NCI-H2081 (cell line): ENCODE measurements at regions not wholly inside any gene's neighbourhood (a gene's known extent, or its start where the extent isn't known, plus 50 kb on each side); places are given as distances from the start of the nearest gene placed in this dataset.
"Not testable (repeated sequence)": the region's sequence is repeated elsewhere in the genome, so short reads cannot be mapped to it uniquely, and the experiment has no call there.

Experiments used
- DNase-seq, 2 experiments: peaks; one replicate each; lab custom pipeline; 2025; lab: John Stamatoyannopoulos, UW

DNA sequence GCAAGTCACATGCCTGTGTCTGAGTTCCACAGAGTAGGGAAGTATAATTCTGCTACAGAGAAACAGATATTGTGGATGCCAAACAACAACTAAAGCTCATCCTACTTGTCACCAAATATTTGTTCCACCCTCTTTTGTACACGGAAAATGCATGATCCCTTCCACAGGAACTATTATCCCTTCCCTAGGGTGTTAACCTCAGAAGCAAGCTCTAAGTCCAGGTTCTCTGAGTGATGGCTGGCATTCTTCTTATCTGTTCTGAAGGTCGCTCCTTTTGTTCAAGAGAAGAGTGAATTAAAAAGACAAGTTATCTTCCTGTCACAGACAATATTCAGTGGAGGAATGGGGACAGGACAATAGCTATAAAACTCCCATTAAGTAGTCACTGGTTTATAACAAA lies 460.1 kb upstream of the GCFC2 start:
- no peak for DNase-seq

GRCh38 chr2:76170009-76170384 lies 459.3 kb upstream of the GCFC2 start:
- no peak for DNase-seq

DNA sequence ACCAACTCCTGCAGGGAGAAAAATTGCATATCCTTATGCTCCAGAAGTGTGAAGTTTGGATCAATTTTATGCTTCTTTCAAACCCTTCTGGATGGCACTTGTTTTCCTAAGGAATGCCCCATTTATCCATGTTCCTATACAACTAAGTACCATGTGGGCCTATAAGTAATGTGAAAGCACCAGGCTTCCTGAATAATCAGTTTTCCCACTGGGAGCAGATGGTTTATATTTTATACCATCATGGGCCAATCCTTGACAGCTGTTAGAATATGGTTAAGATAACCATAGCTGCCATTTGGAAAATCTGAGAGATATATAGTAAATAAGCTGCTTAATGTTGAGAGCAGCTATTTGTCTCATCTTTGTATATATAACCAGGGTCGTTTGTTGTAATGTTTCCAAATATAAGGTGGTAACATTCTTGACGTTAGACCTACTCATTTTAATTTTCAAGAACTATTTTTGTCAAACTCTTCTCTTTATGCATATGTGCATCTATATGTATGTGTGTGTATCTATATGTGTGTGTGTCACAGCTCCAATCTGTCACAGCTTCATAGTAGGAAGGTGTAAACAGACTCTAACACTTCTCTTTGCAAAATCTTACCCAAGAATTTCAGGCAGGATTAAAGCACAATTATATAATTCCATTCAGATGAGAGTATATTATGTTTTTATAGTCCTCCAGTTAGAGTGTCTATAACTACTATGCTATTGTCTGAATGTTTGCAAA lies 458.7 kb upstream of the GCFC2 start:
- no peak for DNase-seq

- DNase-seq = no peak
These were observed 453.1 kb upstream of the GCFC2 start for GRCh38 chr2:76163860-76164259.

DNA sequence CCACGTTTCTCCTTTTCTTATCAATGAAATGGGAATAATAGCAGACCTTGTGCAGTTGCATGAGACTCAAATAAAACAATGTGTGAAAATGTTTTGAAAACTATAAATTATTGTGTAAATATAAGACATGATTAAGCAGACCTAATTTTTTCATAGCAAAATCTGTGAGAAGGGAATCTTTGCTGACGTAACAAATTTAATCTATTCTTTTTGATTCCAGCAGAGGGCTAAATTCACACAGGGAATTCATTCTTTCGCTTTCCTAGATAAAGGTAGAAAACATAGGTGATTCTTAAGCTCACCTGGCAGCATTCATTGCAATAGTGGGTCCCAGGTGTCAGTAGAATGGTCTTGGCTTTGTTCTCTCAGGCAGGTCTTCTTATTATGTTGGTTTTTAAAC lies 450.0 kb upstream of the GCFC2 start:
- DNase-seq = no peak

- no peak for DNase-seq
These were observed 448.4 kb upstream of the GCFC2 start for GRCh38 chr2:76159042-76159648.

- no peak for DNase-seq
These were observed 446.8 kb upstream of the GCFC2 start for GRCh38 chr2:76157531-76157930.

GRCh38 chr2:76154981-76155380 lies 444.3 kb upstream of the GCFC2 start:
- DNase-seq = no peak

- DNase-seq = no peak
These were observed 439.1 kb upstream of the GCFC2 start for GRCh38 chr2:76149846-76150245.

DNA sequence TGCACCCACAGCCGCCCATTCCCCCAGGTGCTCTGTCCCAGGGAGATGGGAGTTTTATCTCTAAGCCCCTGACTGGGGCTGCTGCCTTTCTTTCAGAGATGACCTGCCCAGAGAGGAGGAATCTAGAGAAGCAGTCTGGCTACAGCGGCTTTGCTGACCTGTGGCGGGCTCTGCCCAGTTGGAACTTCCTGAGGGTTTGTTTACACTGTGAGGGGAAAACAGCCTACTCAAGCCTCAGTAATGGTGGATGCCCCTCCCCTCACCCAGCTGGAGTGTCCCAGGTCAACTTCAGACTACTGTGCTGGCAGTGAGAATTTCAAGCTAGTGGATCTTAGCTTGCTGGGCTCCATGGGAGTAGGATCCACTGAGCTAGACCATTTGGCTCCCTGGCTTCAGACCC lies 428.6 kb upstream of the GCFC2 start:
- not testable (repeated sequence) for DNase-seq

- no peak for DNase-seq
These were observed 417.9 kb upstream of the GCFC2 start for GRCh38 chr2:76128622-76129021.

DNA sequence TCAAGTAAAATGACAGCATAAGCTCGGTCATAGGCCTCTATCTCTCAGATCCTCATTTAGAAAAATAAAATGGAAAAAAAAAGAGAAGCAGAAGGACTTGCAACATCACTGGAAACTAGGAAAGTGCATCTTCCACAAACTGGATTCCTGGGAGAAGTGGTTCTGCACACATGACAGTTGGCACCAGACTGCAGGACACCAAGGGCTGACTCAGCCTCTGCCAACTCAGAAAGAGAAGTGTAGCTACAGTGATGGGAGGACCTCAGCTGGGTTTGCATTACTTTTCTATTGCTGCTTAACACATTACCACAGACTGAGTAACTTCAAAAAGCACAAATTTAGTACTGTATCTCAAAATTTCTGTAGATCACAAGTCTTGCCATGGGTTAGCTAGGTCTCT lies 409.5 kb upstream of the GCFC2 start:
- no peak for DNase-seq

DNA sequence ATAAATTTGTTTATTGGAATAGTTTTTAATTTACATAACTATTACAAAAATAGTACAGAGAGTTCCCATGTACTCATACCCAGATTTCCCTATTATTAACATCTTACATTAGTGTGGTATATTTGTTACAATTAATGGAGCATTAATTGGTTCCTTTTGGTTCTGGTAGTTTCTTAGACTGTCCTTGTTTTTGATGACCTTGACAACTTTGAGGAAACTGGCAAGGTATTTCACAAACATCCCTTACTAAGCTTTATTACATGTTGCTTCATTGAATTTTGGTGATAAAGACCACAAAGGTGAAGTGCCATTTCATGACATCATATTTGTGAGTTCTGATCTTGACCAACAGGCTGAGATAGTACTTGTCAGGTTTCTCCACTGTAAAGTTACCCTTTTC lies 379.0 kb upstream of the GCFC2 start:
- DNase-seq = no peak

GRCh38 chr2:76083248-76083647 lies 372.5 kb upstream of the GCFC2 start:
- DNase-seq = no peak

DNA sequence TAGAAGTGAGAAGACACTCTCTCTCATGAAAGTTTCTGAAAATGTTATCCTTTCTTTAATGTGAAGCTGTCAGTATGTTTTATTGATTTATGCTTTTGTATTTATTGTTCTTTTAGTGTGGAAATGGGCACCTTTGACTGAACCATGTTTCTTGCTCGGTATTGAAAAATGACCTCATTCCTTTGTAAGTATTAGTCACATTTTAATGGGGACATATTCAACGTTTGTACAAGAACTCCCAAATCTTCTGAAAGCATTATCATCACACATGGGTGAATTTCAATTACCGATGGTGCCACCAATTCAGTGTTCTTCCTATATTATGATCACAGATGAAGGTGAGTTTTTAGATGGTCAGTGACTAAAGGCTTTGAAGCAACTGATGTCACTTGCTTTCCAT lies 371.8 kb upstream of the GCFC2 start:
- DNase-seq = no peak

- DNase-seq = no peak
These were observed 369.4 kb upstream of the GCFC2 start for GRCh38 chr2:76080154-76080553.

DNA sequence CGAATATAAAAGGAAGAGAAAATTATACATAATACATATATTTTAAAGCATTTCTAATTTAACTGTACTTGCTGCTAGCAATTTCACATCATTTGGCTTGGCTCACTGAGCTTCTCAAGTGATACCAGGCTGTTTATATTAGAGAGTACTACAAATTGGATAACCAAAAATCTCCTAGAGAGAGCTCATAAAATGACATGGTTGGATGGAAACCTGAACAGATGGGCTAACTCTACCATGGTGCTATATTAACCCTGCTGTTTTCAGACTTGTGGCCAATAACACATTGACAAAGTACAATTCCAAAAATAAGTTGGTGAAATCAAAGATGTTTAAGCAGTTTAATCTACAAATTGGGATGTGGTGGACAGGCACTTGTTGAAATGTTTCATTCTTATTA lies 364.4 kb upstream of the GCFC2 start:
- DNase-seq = peak in 1 of 2 experiments; percentile 6

GRCh38 chr2:76073992-76074604 lies 363.4 kb upstream of the GCFC2 start:
- no peak for DNase-seq

DNA sequence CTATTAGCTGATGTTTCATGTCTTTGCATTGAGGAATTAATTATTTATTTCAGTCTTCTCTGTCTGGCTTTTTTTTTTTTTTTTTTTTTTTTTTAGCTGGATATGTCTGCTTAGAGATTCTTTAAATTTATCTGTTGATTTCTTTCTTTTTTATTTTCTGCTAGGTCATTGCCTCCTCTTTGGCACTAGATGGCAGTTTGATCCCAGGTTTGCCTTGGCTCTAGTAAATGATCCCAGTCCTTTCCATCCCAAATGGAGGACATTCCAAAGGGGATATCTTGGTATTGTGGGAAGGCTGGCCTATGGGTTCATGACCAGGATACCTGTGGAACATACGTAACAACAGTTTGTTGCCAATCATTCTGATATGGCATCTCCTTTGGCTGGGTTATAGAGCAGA lies 339.5 kb upstream of the GCFC2 start:
- peak in 1 of 2 experiments; percentile 2 for DNase-seq

DNA sequence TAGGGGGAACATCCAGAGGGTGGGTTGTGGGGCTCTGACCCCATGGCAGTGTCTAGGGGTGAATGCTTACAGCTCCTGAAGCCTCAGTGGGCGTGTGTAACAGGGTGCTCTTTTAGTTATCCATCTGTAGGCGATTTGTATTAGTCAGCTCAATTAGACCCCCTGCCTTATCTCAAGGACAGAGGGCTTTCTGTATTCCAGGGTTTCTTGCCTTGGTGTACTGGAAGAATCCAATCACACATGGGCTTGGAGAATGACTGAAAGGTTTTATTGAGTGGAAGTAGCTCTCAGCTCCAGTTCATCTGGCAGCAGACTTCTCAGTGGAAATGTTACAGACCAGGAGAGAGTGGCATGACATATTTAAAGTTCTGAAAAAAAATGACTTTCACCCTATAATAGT lies 334.0 kb upstream of the GCFC2 start:
- DNase-seq = no peak

- DNase-seq = no peak
These were observed 328.8 kb upstream of the GCFC2 start for GRCh38 chr2:76039505-76039904.

DNA sequence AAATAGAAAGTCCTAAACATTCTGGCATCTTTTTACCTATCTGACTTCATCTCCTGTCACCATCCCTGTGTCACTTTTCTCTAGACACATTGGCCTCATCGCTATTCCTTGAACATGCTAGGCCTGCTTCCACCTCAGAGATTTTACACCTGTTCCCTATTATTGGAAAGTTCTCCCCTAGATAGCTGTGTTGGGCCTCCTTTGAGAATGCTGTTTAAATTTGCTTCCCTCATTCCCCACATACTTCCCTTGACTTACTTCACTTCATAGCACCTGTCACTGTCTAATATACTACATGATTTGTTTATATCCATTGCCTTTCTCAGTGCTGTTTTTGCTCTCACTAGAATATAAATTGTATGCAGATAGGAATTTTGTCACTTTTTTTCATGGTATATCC lies 317.0 kb upstream of the GCFC2 start:
- no peak for DNase-seq

- no peak for DNase-seq
These were observed 308.4 kb upstream of the GCFC2 start for GRCh38 chr2:76019128-76019527.

DNA sequence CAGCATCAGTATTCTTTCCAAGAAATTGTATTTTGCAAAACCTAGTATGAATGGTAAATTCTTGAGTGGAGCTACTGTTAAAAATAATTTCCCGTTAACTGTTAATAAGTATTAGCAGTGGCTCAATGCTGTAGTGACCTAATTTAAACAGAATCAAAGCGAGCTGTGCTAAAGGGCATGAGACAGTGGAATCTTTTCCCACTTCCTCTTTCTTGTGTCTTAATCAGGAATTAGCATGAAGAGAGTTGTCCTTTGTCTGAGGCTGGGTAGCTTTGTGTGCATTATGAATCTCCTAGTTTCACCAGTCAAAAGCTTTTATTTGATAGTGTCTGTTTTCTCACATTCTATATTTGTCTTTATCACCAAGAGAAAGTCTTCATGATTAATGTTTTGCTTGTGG lies 298.8 kb upstream of the GCFC2 start:
- DNase-seq = no peak
